ENCODE measurements at regions not wholly inside any gene's neighbourhood (a gene's known extent, or its start where the extent isn't known, plus 50 kb on each side); places are given as distances from the start of the nearest gene placed in this dataset.

GRCh38 chr16:64240586-64240985, 881.3 kb downstream of the CDH11 start:
- ChIA-PET CTCF (no interaction called here), POLR2A (no interaction called here)
- no peaks in the 10 kb centered on the region for H3K27me3 ChIP-seq (replicated peaks; ENCODE audit: control insufficient read depth, insufficient read depth, low read length)
- no peak for DNase-seq
- no peak overlapping the region for H3K27ac Mint-ChIP-seq (ENCODE audit: unreplicated experiment)
- no peak for TF ChIP-seq CTCF (IDR thresholded peaks at IDR 0.05; ENCODE audit: insufficient read depth in 1 of 2, low read depth in 1 of 2, low read length in 1 of 2, severe bottlenecking in 1 of 2, unreplicated experiment in 1 of 2)
- no peaks in the 10 kb centered on the region for H3K9me3 Mint-ChIP-seq (ENCODE audit: unreplicated experiment)
- H3K4me1 Mint-ChIP-seq (ENCODE audit: low read depth, unreplicated experiment) = no peaks in the 10 kb centered on the region
- no peak overlapping the region for H3K4me3 Mint-ChIP-seq (ENCODE audit: unreplicated experiment)
- H3K9me3 ChIP-seq = no peaks in the 10 kb centered on the region
- no peak overlapping the region for H3K4me3 ChIP-seq (ENCODE audit: low read depth, low read length)
- peaks cover 3% of the 10 kb centered on the region for H3K27me3 Mint-ChIP-seq (ENCODE audit: insufficient read depth, unreplicated experiment)
- BruUV-seq (replicated peaks) = no TSS peak
- H3K4me1 ChIP-seq = no peaks in the 10 kb centered on the region
- H3K36me3 ChIP-seq (ENCODE audit: control insufficient read depth, insufficient read depth, low read length) = no peaks in the 10 kb centered on the region
- intact Hi-C loops (cut with micrococcal nuclease; ENCODE audit: unreplicated experiment) = no loop called here
- no peaks in the 10 kb centered on the region for H3K36me3 Mint-ChIP-seq (ENCODE audit: insufficient read depth, unreplicated experiment)

GRCh38 chr16:64238571-64238970, 883.3 kb downstream of the CDH11 start:
- no peak overlapping the region for H3K4me3 Mint-ChIP-seq (ENCODE audit: unreplicated experiment)
- CTCF ChIA-PET = no interaction called here

GRCh38 chr16:64236316-64236715, 885.5 kb downstream of the CDH11 start:
- no peak for DNase-seq
- intact Hi-C loops (cut with micrococcal nuclease; ENCODE audit: unreplicated experiment) = no loop called here
- BruUV-seq (replicated peaks) = no TSS peak
- no peak for TF ChIP-seq CTCF (IDR thresholded peaks at IDR 0.05; ENCODE audit: insufficient read depth in 1 of 2, low read depth in 1 of 2, low read length in 1 of 2, severe bottlenecking in 1 of 2, unreplicated experiment in 1 of 2)
- no peaks in the 10 kb centered on the region for H3K27me3 Mint-ChIP-seq (ENCODE audit: insufficient read depth, unreplicated experiment)
- H3K27ac Mint-ChIP-seq (ENCODE audit: unreplicated experiment) = no peak overlapping the region
- H3K27me3 ChIP-seq (replicated peaks; ENCODE audit: control insufficient read depth, insufficient read depth, low read length) = no peaks in the 10 kb centered on the region
- CTCF ChIA-PET = no interaction called here
- H3K9me3 ChIP-seq = no peaks in the 10 kb centered on the region
- H3K4me3 ChIP-seq (ENCODE audit: low read depth, low read length) = no peak overlapping the region
- H3K9me3 Mint-ChIP-seq (ENCODE audit: unreplicated experiment) = no peaks in the 10 kb centered on the region
- POLR2A ChIA-PET = no interaction called here
- H3K36me3 Mint-ChIP-seq (ENCODE audit: insufficient read depth, unreplicated experiment) = no peaks in the 10 kb centered on the region
- H3K4me1 ChIP-seq = no peaks in the 10 kb centered on the region
- H3K4me1 Mint-ChIP-seq (ENCODE audit: low read depth, unreplicated experiment) = no peaks in the 10 kb centered on the region
- H3K4me3 Mint-ChIP-seq (ENCODE audit: unreplicated experiment) = no peak overlapping the region
- no peaks in the 10 kb centered on the region for H3K36me3 ChIP-seq (ENCODE audit: control insufficient read depth, insufficient read depth, low read length)

More at GRCh38 chr16:64238571-64238970, 883.3 kb downstream of the CDH11 start:
- Mint-ChIP-seq H3K27ac (ENCODE audit: unreplicated experiment) (no peak overlapping the region), H3K27me3 (ENCODE audit: insufficient read depth, unreplicated experiment) (peaks cover 3% of the 10 kb centered on the region), H3K9me3 (ENCODE audit: unreplicated experiment) (no peaks in the 10 kb centered on the region), H3K4me1 (ENCODE audit: low read depth, unreplicated experiment) (no peaks in the 10 kb centered on the region), H3K36me3 (ENCODE audit: insufficient read depth, unreplicated experiment) (no peaks in the 10 kb centered on the region)
- no peaks in the 10 kb centered on the region for H3K27me3 ChIP-seq (replicated peaks; ENCODE audit: control insufficient read depth, insufficient read depth, low read length)
- POLR2A ChIA-PET = no interaction called here
- no peak overlapping the region for H3K4me3 ChIP-seq (ENCODE audit: low read depth, low read length)
- no TSS peak for BruUV-seq (replicated peaks)
- H3K36me3 ChIP-seq (ENCODE audit: control insufficient read depth, insufficient read depth, low read length) = no peaks in the 10 kb centered on the region
- no peak for TF ChIP-seq CTCF (IDR thresholded peaks at IDR 0.05; ENCODE audit: insufficient read depth in 1 of 2, low read depth in 1 of 2, low read length in 1 of 2, severe bottlenecking in 1 of 2, unreplicated experiment in 1 of 2)
- intact Hi-C loops (cut with micrococcal nuclease; ENCODE audit: unreplicated experiment) = no loop called here
- H3K4me1 ChIP-seq = no peaks in the 10 kb centered on the region
- DNase-seq = no peak
- H3K9me3 ChIP-seq = no peaks in the 10 kb centered on the region
